ENCODE measurements at regions not wholly inside any gene's neighbourhood (a gene's known extent, or its start where the extent isn't known, plus 50 kb on each side); places are given as distances from the start of the nearest gene placed in this dataset.

DNA sequence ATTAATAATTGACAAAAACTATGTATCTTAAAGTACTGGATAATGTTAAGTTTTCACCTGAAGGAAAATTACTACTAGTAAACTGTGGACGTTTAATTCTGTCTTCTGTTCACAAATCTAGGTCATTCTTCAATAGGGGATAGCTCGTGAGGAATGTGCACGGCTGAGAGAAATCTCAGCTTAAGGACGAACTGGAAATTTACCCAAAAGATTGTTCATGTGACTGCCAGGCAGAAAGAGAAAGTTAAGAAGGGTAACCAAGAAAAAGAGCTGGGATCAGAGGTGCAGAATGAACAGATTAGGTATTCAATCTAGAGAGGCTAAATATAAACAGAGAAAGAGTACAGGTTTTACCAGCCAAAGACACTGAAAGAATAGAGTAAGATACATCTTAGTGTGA is 245.3 kb downstream of the CASP12 start:
- DNase-seq: no peak

DNA sequence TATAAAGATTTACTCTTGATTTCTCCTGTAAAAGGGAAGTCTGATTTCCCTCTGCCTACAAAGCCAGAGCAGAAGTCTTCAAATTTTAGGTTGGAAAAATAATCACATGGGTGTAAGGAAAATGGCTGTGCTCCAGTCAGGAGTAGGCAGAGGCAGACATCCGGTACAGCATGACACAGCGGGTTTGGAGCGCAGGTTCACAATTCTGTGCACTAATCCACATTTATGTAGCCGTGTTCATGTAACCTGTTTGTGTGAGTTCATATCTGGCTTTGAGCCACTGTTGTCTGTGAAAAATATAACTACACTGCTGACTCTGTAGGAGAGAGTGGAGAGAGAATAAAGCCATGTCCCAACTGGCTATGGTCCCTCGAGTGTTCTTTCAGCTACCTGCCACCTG is 248.0 kb downstream of the CASP12 start:
- no peak for DNase-seq

DNA sequence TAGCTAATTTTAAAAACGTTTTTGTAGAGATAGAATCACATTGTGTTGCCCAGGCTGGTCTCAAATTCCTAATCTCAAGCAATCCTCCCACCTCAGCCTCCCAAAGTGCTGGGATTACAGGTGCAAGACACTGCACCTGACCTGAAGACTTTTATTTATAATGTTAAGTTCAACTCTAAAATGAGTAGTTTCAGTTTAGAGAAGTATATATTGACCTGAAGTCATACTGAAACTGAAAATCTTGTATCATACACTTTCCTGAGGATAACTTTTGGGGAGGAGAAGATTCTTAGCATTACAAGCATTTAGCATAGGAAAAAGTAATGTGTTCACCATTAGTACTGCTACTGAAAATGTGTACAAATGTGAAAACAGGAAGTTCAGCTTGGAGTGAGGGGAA is 249.3 kb downstream of the CASP12 start:
- no peak for DNase-seq

DNA sequence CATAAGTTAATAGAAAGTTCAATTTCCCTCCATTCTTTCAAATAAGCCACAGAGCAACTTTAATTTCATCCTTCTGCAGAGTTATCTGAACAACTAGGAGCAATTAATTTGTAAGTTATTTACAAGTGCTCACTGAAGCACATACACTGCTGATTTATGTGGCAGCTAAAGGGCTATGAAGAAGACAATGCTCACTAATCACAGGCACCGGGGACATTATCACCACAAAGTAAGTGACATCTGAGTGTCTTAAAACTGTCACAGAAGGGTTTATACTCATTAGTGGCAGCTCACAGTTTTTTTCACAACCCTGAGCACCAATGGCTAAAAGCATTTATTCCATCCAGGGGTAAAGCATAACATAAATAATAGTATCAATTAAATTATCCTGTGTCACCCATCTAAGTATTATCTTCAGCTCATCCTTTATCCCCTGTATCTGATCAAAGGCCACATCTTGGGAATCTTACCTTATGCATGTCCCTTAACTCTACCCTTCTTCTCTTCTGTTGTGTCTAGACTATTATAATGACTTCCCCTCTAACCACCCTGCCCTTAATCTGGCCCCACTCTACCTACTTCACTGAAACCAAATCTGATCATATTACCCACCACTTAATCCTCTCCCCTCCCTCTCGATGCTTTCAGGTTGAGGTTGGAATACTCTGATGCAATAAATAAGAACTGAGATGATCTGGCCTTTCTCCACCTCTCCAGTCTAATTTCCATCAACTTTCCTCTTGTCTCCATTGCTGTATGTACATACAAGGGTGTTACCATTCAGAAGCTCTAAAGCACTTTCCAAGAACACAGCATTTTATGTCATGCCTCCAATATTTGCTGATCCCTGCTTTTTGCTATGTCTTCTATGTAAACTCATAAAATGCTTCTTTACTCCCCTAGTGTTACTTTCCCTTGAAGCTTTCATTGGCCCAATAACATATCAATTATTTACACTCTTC is 252.7 kb downstream of the CASP12 start:
- DNase-seq: no peak

DNA sequence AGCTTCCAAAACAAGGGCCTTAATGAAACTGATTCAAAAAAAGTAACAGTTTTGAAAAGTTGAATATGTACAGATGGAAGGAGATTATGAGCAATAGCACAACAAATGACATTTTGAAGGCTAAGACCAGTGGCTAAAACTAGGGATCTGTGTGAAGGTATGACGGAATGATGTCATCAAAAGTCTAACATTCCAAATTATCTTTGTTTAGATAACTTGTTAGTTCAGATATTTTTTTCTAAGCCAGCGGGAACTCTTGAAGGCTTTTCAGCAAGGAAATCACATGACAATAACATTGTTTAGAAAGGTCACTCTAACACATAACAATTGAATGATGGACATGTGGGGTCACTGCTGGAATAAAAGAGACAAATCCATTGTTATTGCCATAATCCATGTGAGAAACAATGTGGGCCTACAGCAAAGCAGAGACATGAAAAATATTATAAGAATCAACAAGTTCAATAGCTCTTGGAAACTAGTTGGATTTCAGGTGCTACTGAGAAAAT is 260.5 kb downstream of the CASP12 start:
- DNase-seq: peak; percentile 24

DNA sequence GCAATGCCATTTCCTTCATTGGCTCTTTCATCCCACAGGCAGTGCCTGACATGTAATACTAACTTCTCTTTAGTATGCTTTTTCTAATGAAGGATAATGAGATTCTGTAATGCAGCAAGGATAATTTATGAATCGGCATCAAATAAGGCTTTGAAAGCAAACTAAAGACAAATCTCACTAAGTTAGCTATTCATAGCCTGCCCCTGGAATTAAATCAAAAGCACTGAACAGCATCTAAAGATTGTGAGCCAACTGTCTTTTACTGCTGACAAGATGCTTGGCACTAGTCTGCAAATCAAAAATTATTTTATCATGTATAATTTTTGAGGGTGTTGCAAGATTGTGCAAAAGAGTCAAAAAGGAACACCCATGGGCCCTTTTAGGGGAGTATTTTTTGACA is 265.0 kb downstream of the CASP12 start:
- no peak for DNase-seq

DNA sequence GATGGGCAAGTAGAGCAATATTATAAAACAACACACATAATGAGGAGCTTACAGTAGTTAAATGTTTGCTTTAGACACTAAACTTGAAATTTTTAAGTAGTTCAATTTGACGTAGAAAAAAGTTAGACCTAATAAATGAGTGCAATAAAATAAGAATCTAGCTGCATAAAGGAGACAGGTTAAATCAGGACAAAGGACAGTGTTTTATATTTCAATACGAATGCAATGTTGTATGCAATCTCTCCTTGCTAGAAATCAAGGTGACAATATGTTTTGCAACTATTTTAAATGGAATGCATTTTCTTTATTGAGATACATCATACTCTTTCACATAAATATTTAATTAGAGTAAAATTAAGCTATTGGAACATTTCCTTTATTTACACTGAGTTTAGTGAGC is 267.9 kb downstream of the CASP12 start:
- no peak for DNase-seq

DNA sequence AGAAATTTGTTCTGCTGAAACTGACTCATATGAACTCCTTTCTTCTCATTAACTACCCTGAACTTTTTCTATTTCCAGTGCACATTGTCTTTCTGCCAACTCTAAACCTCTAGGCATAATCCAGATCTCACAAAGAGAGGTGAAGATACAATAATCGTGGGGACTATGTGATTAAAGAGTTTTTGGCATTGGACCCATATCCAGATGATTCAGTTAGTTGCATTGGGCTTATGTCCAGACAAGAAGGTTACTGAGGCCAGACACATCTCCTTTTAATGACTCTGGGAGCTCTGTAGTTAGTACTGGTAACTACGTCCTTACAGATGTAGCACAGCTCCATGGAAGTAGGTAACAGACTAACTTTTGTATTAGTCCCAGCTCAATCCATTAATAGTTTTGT is 273.0 kb downstream of the CASP12 start:
- DNase-seq: no peak

DNA sequence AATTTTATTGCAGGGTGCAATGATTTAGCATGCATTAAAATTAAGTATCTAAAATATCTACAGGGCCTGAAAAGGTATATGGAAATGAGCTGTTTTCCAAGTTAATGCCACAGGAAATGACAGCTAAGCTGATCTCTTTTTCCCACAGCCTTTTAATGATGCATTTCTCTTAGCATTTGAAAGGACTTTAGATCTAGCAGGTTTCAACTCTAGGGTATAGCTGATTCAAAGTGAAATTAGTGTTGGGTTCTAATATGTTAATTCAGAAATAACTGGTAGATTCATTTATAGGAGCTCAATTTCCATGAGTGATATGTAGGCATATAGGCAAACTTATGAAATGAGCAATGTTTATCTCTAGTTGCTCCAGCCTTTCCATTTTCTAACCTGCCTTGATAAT is 274.2 kb downstream of the CASP12 start:
- DNase-seq: no peak

DNA sequence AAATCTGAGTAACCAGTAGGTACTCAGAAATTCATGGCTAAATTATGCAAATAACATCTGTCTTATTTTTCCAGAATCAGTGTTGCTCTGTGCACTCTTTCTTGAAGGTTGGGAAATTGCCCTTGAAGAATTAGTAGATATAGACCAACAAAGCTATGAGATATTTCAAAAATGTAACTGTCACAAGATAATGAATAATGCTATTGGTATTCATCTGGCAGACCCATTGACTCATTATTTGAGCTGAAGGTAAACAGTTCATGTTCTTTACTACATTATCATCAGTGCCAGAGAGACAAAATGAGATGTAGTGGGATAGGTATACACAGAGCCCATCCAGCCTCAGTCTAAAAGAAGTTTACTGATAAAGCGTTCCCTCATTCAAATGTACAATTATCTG is 274.7 kb downstream of the CASP12 start:
- no peak for DNase-seq

DNA sequence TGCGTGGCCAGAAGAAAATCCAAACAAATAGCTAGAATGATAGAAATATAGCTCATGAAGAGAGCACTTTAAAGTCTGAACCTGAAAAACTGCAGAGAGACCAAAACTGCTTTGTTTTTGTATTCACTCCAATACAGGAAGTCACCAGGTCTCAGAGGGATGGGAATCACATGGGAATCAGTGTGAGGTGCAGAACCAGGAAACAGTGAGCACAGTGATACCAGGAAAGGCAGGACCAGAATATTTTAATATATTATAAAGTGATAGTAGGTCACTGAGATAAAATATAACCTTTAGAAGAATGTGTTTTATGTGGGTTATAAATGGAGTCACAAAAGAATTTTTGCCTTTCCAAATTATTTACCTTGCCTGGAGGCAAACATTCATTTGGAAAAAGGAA is 277.3 kb downstream of the CASP12 start:
- no peak for DNase-seq

DNA sequence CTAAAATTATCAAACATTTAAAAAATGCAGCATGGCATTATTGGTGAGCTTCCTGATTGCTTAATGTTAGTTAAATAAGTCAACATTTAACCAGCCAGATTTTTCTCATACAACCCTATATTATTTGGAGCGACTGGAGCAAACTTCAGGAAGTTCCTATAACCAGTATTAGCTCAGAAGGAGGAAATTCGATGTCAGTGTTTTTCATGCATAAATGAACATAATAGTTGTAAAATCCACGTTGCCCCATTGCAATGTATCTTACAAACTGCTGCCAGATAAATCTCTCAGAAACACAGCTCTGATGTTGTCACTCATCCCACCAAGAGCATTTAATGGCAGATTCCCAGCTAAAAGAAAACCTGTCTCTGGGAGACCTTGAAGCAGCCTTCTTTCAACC is 278.5 kb downstream of the CASP12 start:
- DNase-seq: no peak

DNA sequence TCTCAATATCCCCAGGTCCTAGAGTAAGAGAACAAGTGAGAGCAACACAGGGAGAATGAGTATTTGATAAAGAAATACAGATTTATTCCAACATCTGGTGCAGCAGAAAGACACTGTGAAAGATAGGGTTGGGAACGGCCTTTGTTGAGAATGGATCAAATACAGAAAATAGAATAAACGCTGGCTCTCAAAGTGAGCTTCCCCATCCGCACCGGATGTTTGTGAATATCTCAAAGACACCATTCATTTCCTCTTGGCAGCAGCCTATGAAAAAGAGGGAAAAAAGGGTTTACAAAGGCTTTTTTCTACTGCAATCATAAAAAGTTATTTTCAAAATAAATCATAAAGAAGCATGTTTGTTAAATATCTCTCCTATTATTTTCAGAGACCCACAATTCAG is 279.3 kb downstream of the CASP12 start:
- no peak for DNase-seq

DNA sequence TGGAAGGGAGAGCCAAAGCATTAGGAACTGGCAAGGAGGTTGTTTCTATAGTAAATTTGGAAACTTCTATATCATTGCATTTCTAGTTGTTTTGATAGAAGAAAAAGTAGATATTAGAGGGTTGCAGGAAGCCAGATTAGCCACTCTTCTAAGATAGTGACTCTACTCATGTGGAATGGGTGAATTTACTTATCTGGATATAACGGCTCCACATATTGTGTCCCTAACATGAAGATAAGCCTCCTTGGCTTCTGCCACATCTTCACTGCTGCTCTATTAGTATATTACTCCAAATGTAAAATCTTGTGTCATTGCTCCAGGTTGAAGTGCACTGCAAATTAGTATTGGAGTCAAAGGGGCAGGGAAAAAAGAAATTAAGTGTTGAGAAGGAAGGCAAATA is 283.3 kb downstream of the CASP12 start:
- no peak for DNase-seq

DNA sequence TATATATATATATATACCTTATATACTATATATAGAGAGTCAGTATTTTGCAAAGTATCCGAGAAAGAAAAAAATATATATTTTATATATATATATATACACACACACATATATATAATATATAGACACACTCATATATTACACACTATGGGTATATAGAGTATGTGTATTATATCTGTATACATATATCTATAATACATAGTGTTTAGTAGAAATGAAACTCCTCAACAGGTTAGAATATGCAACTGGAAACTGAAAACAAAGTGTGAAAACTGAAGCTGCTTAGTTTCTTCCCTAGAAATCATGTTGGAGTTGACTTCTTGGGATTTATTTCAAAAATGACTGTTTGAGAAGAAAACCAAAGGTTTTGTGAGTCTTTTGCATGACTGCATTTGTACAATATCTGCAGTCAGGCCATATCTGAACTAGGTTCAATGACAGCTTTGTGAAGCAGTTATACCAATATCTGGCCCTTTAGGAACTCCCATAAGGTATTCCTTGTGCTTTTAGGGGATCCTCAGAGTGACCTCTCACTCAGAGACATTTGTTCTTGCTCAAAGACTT is 284.1 kb downstream of the CASP12 start:
- DNase-seq: no peak

DNA sequence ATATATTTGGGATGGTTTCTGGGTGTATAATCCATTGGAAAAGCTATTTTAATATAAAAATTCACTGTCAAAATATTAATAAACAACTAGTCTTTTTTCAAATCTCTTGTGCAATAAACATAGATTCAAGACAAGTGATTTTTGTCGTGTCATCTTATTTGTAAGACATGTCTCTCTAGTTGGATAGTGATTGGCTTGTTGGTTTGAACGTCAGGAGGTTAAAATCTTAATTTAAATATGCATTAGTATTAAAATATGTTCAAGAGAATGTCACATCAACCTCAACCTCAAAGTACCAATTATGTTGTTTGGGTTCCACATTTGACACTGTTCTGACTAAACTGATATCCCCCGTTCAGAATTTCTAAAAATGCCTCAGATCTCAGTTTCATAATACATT is 287.6 kb downstream of the CASP12 start:
- no peak for DNase-seq

DNA sequence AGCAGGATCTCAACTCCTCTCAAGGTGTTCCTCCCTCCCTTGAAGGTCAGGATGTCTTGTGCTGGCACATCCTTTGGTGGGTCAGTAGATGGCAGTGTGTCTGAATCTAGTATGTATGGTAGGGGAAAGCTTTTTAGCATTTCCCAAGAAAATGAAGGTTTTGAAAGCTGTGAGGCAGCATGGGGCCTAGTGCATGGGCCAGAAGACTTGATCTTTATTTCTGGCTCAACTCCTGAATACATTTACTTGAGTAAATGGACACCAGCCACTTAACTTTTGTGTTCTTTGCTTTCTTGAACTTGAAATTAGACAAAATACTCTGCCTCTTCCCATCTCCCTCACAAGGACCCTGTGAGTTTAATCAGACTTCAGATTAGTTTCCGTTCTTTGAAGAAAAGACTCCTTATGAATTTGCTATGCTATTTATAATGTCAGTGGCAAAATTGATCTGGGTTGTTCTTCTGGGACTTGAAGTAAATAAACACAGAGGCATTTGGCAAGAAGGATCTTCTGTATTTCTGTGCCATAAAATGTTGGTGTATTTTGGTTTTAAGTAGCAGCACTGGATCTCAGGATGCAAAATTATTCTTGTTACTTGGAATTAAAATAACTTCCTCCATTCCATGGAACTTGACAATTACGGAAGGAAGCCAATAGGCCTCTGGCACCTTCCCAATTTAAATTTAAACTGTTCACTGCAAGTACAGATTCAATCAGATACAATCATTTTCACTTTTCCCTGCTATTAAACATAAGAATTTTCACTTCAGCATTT is 288.8 kb downstream of the CASP12 start:
- peak; percentile 51 for DNase-seq

DNA sequence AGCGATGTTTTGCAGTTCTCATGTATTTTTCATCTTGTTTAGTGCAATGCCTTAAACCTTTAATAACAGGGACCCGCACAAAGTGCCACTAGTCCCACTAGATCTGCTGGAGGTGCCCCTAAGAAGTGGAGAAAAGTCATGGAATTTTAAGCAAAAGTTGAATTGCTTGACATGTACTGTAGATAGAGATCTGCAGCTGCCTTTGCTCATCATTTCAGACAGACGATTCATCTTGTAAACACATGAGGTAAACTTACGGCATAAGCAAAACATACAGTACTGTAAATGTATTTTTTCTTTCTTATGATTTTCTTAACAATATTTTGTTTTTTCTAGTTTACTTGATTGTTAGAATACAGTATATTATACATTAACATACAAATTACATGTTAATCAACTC is 295.6 kb downstream of the CASP12 start:
- DNase-seq: no peak

DNA sequence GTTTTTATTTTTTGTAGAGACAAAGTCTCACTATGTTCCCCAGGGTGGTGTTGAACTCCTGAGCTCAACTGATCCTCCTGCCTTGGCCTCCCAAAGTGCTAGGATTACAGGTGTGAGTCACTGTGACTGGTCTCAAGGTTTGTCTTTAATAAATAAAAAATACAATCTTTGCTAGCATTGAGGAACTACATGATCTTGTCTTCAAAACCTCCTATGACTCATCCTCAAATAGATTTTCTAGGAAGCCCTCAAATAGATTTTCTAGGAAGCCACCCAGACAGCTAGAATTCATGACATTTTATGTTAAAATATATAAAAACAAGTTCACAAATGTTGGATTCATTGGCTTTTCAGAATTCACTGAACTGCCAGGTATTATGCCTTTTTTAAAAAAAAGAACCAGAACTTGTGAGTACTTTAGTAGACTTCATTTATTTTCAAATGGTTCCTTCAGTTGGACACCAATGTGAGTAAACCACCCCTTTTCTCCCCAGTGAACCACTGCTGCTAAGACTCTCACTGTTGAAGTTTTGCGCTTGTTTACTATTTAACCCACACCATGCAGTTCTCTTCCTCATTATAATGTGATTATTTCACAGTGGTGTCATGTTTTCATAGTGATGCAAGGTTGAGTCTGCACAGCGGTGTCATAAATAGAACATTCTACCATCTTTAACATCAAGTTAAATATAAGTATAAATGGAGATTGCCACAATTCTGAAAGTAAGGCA is 303.9 kb downstream of the CASP12 start:
- DNase-seq: no peak

DNA sequence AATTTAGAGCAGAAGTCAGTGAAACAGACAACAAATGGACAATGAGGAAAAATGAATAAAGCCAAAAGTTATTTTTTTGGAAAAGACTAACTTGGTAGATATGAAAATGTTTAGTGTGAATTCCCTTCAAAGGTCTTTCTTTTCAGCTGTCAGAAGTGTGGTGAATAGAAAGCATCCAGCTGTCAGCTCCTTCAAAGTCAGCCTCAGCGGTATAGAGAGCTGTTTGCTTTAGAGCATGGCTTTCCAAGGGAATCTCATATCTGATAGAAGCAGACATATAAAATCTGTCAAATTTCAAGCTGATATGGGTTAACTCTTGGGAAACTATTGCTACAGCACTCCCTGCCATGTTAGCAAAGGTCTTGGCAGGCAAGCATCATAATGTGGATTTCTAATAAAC is 309.3 kb downstream of the CASP12 start:
- DNase-seq: peak; percentile 12

DNA sequence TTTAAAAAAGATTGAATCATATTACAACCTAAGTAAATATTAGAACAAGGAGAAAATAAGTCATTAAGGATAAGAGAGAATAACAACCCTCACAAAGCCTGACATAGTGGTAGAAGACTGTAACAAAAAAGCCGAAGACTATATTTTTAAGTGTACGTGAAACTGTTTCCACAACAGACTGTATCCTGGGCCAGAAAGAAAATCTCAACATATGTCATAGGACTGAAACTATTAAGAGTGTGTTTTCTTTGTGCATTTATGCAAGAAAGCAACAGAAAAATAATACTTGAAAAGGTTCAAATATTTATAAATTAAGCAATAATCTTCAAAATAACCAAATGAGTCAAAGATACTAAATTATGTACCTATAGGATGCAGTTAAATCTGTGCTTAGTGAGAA is 309.8 kb downstream of the CASP12 start:
- no peak for DNase-seq

DNA sequence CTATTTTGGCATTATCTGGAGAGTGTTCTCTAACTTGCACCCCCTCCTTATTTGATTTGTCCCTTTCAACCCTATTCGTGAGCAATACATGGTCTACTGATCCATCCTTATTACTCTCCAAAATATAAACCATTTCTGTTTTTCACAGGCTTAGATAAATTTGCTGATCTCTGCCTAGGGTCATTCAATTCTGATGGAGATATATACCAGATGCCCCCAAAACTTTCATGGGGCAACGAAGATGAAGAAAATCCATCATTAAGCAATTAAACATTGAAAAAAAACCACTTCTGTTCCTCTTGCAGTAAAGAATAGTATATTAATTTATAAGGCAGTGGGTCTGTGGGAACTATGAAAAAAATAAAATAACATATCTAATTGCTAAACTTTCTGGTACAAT is 313.4 kb downstream of the CASP12 start:
- DNase-seq: no peak

DNA sequence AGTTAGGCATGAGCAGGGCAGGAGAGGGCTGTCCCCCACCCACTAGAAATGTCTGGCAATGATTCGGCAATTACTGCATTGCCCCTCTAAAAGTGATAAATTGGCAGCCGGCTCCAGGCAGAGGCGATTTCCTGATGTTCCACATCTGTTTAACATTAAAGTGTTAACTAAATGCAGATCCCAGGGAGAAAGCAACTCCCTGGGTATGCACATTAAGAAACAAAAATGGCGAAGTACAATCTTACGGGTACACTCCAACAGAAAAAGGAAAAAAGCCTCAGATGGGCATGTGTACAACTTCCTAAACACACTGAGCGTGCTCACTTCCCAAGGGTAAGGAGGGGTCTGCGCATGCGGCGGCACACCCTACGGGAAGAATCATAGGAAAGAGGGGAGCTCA is 314.4 kb downstream of the CASP12 start:
- no peak for DNase-seq

All from retina (tissue), 1 donor.